Suprapubic skin (tissue), 4 donors: ENCODE measurements at regions not wholly inside any gene's neighbourhood (a gene's known extent, or its start where the extent isn't known, plus 50 kb on each side); places are given as distances from the start of the nearest gene placed in this dataset.

Source experiments
- CTCF ChIP-seq, 2 donors: fragments of 200-600 bp in 1 of 2; fragments of 450-650 bp in 1 of 2; sonication (generic) in 1 of 2; IDR thresholded peaks; one replicate each; pipeline ENCODE4 v1.5.1; 2016 to 2019; ENCODE audit warnings: antibody characterized with exemption in 2 of 2, mild to moderate bottlenecking in 1 of 2, moderate library complexity in 1 of 2
- EP300 ChIP-seq: sonication (generic); formaldehyde crosslinking; IDR thresholded peaks from one replicate; pipeline ENCODE4 v1.6.1; 2017; ENCODE audit warnings: antibody characterized with exemption
- POLR2A ChIP-seq, 2 donors: fragments of 450-650 bp; IDR thresholded peaks; one replicate each; pipeline ENCODE4 v1.6.1; 2017; ENCODE audit warnings: antibody characterized with exemption in 2 of 2, mild to moderate bottlenecking in 2 of 2, moderate library complexity in 2 of 2
- POLR2AphosphoS5 ChIP-seq, 3 donors: sonication (generic); formaldehyde crosslinking; IDR thresholded peaks; one replicate each; pipeline ENCODE4 v1.6.1; 2017; ENCODE audit warnings: antibody characterized with exemption in 3 of 3

- TF ChIP-seq CTCF (IDR thresholded peaks at IDR 0.05) (no peak), EP300 (no peak), POLR2A (IDR thresholded peaks at IDR 0.05) (no peak), POLR2AphosphoS5 (IDR thresholded peaks at IDR 0.05) (no peak)
Observed at GRCh38 chr5:17106521-17106920, 110.9 kb upstream of the BASP1 start.
